GM21447 (cell line): ENCODE measurements at regions not wholly inside any gene's neighbourhood (a gene's known extent, or its start where the extent isn't known, plus 50 kb on each side); places are given as distances from the start of the nearest gene placed in this dataset.
"Not testable (repeated sequence)": the region's sequence is repeated elsewhere in the genome, so short reads cannot be mapped to it uniquely, and the experiment has no call there.

ENCODE experiments used
- ATAC-seq: cut with Tn5 transposase; IDR thresholded peaks from one replicate; pipeline ENCODE4 v1.9.1; 2021; ENCODE audit not compliant: unreplicated experiment

DNA sequence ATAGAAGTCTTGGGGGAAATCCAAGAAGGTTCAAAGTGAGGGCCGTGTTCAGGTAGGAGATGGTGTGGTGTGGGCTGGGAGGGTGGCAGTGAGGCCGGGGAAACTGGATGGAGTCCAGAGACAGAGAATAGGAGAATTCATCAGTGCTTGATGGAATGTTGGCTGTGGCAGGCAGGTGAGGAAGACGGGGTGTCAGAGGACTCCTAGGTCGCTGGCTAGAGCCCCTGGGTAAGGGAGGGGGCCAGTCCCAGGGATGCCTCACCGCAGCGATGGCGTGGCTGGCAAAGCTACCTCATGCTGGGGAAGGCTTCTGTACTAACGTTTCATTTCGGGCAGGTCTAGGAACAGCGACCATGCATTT is 373.0 kb downstream of the RPS24 start:
- no peak for ATAC-seq

DNA sequence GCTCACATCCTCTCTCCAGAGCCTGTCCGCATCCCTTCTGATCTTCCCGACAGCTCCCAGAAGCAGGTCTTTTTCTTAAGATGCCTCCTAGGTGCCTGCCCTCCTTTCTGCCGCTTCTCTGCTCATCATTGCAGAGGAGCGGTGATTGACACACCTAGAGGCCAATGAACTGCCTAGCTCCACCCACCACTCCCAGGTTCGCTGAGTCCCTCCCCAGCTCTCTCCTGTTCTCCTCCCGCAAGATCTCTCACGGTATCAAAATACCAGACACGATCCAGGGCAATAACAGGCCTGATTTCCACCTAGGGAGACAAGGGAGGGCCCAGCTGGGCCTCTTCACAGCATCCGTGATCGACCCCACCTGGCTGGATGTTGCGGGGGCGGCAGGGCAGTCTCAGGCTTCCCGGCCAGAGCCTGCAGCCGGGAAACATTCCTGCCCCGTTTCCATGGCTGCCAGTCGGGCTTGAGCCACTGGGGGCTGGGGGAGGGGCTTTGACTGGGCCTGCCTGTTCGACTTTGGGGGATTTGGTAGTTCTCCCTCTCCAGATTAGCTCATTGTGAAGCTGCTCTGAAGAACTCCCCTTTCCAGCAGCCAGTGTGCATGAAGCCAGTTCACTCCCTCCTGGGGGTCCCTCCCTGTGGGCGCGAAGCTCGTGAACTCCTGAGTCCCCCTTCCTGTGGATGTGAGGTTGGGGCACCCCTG is 373.5 kb downstream of the RPS24 start:
- peak; percentile 61 for ATAC-seq

- no peak for ATAC-seq
These were observed 374.3 kb downstream of the RPS24 start for GRCh38 chr10:78407966-78408365.

DNA sequence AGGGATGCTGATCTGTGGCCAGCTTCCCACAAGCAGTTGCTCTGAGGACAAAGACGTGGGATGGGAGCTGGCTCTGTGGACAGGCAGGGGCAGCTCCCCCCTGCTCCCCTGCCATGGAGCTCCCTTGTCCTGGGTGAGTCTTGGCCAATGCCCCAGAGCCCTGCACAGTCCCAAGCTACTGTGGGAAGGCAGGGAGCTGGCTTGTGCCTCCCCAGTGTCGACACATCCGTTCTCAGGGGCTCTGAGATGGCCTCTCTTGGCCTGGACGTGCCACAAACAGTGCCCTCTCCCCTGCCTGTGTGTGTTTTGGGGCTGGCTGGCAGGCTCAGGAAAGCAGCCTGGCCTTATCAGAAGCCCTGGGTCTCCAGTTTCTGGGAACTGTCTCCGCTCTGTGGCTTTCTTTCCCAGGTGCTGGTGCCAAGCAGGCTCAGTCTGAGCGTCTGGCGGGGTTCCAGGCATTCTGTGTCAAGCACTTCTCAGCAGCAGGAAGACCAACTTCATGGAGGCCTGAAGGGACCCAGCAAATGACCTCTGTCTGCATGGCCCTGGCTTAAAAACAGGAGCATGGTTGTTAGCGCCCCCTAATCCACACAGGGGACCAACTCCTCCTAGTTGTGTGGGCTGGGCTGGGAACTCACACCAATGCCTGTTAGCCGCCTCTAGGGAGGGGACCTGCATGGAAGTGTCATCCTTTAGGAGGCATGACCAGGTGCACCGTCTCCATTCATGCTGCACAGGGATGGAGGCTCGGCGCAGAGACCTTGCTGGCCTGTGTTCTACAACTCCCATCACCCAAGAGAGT is 375.2 kb downstream of the RPS24 start:
- no peak for ATAC-seq

DNA sequence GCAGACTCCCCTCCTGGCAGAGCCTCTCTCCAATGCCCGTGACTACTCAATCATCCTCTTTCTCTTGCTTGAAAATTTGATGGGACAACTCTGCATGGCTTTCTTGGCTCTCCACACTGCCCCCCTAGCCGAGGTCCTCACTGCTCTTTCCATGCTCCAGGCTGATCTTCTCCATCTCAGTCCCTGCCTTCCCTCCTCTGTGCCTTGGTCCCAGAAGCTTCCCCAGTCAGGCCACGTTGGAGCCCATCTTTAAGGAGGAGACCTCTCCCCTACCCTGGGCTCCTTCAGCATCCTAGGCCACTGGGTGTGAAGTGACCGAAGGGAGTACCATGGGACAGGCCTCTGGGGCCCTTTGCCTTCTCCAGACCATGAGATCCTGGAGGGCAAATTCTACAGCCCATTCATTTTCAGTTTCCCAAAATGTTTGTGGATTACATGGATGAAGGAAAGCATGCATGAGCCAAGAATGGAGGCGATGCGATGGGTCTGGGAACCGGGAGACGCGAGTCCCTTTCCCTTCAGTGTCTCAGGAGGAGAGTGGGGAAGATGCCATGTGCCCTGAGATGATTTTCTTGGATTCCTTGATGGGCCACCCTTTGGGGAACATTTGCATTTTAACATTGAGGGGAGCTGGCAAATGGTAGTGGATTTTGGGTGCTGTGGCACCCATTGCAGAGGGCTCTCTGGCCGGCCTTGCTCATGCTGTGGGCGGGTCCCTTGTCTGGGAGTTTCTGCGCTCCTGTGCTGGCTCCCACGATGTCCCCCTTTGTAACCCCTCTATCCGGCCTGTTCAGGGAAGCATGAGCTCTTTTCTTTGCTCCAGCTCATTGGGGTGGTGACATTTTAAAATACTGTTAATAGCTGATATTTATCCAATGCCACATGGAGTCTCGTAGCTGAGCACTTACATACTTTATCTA is 376.6 kb downstream of the RPS24 start:
- no peak for ATAC-seq

GRCh38 chr10:78411716-78412115 is 378.1 kb downstream of the RPS24 start:
- ATAC-seq = no peak

- ATAC-seq = no peak
These were observed 378.9 kb downstream of the RPS24 start for GRCh38 chr10:78412605-78413004.

- ATAC-seq = no peak
These were observed 379.7 kb downstream of the RPS24 start for GRCh38 chr10:78413076-78414055.

GRCh38 chr10:78414380-78414779 is 380.7 kb downstream of the RPS24 start:
- no peak for ATAC-seq

DNA sequence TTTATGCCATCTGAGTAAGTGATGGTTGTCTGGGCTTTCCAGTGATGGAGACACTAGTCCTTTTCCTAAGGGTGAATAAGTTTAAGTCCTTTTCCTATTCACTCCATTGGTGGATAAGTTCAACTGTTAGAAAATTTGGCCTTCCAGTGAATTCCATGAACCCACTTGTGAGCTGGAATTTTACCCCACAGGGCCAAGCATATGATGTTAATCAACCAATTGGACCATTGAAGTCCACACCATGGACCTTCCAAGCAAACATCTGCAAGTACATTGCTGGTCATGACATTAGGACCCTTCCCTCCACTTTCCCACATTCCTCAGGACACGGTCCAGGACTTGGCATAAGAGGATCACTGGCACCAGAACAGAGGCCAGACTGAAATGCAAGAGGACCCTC is 381.4 kb downstream of the RPS24 start:
- ATAC-seq = no peak

DNA sequence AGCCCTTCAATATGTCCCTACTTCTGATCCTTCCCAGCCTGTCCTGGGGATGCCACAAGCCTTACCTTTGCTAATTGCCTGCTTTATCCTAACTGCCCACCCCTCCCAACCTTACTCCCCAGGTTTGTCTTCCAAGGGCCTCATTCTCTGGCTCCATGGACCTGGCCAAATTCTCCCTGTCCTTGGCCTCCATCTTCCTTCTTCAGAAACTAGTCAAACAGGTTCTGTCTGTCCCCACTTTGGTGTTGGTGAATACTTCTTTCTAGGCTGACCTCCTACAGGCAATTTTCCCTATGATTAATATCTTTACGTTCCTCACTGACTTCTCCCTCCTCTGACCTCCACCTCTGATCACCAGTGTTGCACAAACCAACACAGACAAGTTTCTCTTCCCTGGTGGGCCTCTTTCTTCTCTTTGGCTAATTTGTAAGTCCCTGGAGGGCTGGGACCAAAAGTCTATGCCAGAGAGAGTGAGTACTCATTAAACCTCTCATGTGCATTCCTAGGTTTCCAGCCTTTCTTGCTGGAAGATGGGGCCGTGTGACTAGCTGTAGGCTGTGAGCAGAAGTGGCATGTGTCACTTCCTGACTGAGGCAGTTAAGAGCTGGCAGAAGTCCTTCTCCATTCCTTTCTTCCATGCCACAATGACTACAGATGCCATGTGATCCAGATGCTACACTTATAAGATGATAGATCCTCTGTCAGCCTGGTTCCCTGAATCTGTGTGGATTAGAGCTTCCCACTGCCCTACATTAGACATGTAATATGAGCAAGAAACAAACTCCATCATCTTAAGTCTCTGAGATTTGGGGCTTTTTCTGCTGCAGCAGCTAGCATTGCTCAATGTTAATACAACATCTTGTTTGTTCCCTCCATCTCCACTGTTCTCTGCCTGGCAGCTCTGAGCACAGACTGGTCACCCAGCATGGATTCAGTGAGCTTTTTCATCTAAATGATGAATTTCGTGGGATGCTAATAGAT is 382.7 kb downstream of the RPS24 start:
- no peak for ATAC-seq

GRCh38 chr10:78417425-78418370 is 384.0 kb downstream of the RPS24 start:
- no peak for ATAC-seq

- ATAC-seq = no peak
These were observed 386.0 kb downstream of the RPS24 start for GRCh38 chr10:78419481-78420265.

- no peak for ATAC-seq
These were observed 387.5 kb downstream of the RPS24 start for GRCh38 chr10:78420946-78421735.

DNA sequence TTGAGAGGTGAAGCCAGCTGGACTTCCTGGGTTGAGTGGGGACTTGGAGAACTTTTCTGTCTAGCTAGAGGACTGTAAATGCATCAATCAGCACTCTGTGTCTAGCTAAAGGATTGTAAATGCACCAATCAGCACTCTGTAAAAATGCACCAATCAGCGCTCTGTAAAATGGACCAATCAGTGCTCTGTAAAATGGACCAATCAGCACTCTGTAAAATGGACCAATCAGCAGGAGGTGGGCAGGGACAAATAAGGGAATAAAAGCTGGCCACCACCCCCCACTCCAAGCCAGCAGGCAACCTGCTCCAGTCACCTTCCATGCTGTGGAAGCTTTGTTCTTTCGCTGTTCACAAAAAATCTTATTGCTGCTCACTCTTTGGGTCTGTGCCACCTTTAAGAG is 390.4 kb downstream of the RPS24 start:
- ATAC-seq = not testable (repeated sequence)

DNA sequence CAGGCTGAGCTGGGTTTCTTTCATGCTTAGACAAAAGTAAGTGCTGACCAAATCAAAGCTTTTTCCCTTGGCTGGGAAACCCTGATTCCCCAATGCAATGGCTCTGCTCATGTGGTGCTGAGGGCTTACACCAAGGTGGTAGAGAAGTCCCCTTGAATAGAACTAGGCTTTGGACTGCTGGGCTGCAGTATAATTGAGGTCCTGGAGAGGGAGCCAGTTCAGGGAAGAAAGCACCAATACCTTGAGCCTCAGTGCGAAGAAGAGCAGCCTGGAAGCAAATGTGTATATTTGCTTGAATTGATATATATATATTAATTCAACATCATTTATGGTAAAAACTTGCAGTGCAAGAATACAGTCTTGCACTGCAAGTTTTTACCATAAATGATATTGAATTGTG is 391.1 kb downstream of the RPS24 start:
- no peak for ATAC-seq
